HG02678 (cell line): ENCODE measurements at regions not wholly inside any gene's neighbourhood (a gene's known extent, or its start where the extent isn't known, plus 50 kb on each side); places are given as distances from the start of the nearest gene placed in this dataset.
A peak's percentile ranks its signal among the peaks of the same experiment; 100 is the strongest.

ENCODE experiments used
- ATAC-seq: cut with Tn5 transposase; IDR thresholded peaks from one replicate; pipeline ENCODE4 v1.9.1; 2021; ENCODE audit warnings: mild to moderate bottlenecking, moderate library complexity; ENCODE audit not compliant: unreplicated experiment

DNA sequence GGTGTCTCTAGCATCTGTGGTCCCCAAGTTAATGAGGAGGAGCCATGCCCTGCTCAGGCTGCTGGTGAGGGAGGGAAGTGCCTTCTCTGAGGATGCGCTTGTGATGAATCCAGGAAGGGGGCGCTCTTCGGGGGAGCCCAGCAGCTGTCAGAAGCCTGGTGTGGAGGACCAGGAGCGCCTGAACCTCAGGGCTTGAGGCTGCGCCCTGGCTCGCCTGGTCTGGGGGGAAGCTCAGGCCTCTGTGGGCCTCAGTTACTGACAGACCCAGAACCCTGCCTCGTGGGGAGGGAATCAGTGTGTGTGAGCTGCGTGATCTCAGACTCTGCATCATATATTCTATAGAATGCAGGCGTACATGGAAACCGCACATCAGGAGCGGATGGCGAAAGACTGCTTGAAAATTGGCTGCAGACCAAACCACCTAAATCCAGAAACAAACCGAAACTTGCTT, 126.1 kb downstream of the SEC14L1 start:
- ATAC-seq: no peak

DNA sequence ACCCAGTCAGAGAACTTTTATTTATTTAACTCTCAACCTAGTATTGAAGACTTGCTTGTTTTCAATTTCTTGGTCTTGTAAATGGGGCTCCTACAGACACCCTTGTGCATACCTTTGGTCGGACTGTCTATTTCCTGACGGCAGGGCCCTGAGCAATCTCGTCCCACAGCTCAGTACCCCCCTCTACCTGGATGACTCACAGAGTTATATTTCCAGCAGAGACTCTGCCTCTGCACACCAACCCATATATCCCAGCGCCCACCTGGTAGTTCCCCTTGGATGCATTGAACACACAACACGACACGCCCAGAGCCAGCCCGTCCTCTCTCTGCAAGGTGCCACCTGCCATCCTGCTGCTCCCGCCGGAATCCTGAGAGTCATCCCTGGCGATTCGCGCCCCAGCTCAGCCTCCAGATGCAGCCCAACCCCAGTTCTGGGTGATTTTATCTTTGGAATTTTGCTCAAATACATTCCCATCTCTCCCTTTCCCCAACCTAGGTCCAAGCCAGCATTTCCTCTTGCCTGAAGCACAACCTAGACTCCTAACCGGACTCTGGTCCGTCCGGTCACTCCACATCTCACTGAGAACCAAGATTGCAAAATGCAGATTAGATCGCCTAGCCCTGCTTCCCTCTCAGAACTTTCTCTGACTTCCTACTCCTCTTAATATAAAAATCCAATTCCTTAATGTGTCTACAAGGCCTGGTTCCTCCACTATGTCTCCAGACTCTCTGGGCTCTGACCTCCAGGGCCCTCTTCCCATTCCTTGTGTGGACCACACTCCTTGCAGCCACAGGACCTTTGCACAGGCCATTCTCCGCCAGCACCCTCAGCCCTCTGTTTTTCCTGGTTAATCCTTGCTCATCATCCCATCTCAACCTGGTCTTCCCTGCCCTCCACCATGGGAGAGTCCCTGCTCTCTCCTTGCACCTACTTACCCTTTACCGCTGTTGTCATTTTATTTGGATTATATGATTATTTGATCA, 129.2 kb downstream of the SEC14L1 start:
- ATAC-seq: no peak

DNA sequence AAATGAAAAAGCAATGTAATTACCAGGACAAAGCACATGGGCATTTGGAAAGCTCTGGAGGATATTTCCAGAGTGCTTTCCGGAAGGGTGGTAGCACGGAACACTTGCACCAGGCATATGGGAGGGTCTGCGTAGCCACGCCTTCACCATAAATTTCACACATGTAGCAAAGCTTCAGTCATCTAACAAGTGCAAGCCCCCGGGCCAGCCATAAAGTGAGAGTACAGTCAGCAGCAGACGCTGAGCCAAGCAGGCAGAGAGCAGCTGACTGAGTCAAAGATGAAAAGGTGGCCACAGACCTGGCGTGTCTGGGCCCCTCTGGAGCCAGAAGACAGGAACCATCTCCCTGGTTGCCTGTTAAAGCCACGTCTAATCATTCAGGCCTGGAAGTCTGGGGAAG, 130.6 kb downstream of the SEC14L1 start:
- ATAC-seq: no peak

DNA sequence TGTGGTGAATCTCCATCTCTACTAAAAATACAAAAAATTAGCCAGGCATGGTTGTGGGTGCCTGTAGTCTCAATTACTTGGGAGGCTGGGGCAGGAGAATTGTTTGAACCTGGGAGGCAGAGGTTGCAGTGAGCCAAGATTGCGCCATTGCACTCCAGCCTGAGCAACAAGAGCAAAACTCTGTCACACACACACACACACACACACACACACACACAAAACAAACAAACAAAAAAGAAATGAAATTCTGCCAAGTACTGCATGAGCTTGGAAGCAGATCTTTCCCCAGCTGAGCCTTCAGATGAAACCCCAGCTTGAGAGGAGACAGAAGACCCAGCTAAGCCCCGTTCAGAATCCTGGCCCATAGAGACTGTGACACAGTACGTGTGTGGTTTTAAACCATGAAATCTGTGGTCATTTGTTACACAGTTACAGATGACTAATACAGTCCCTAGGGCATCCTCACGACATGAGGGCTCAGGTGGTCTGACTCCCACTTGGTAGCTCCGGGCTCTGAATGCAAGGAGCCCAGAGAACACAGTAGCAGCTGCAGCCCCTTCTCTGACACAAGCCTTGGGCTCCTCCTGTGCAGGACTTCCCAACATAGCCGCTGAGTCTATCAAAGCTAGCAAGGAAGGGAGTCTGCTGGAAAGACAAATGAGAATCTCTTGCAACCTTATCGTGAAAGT, 132.8 kb downstream of the SEC14L1 start:
- ATAC-seq: no peak

DNA sequence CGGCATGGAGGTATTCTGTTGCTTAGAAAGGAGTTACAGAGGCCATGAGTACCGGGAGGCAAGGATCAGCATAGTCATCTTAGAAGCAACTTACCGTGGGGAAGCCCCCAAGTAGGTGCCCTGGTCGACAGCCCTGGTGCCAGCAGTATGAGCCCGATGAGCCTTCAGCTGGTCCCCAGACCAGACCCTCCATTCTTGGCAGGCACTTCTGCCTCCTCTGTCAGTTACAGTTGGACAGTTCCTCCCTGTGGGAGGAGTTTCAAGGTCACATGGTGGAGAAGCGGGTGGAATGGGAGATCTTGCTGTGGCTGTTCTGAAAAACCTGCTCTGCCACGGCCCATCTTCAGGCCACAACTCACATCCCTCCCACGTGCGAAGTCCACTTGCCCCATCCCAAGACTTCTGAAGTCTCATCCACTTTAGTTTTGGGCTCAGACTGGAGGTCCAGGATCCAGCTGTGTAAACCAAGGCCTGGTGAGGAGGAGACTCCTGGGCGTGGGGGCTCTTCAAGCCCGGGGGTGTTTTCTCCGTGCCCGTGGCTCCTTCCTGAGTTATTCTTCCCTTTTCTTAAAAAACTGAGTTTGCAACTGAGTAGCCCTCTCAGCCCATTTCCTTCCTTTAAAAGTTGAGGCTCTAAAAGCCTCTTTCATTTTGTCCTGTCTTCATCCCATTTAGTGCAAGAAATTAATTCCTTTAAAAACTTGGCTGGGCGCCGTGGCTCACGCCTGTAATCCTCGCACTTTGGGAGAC, 133.5 kb downstream of the SEC14L1 start:
- ATAC-seq: no peak

DNA sequence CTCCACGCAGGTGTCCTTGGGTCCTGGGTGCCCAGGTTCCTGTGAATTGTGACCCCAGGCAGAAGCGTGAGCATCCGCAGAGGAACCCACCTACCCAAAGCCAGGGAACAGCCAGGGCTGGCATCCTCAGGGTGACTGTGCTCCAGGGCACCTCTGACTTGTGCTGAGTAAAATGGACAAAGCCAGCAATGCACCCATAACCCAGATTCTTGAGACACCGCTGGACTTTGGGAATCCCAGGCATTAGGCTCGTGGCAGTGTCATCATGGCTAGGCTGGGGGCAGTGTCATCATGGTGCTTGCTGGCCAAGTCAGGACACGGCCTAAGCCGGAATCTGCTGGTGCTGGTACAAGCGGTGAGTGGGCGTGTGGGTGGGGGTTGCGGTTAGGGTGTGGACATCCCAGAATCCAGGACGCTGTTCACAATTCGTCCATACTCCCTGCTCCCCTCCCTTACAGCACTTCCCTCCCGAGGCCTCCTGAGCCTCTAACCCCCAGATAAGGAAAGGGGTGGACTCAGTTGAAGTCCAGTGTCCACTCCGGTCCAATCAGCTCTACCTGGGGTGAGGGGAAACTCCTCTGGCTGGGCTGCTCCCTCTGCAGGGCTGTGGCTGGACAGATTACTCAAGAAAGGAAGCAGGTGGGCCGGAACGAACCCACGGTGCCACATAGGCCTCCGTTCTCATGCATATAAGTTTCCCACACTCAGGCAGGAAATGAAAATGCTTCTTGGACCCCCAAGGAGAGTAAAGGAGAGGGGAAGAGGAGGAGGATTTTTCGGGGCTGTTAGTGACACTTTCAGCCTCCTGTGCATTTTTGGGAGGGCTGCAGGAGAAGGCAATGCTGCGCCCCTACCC, 138.9 kb downstream of the SEC14L1 start:
- ATAC-seq: no peak

DNA sequence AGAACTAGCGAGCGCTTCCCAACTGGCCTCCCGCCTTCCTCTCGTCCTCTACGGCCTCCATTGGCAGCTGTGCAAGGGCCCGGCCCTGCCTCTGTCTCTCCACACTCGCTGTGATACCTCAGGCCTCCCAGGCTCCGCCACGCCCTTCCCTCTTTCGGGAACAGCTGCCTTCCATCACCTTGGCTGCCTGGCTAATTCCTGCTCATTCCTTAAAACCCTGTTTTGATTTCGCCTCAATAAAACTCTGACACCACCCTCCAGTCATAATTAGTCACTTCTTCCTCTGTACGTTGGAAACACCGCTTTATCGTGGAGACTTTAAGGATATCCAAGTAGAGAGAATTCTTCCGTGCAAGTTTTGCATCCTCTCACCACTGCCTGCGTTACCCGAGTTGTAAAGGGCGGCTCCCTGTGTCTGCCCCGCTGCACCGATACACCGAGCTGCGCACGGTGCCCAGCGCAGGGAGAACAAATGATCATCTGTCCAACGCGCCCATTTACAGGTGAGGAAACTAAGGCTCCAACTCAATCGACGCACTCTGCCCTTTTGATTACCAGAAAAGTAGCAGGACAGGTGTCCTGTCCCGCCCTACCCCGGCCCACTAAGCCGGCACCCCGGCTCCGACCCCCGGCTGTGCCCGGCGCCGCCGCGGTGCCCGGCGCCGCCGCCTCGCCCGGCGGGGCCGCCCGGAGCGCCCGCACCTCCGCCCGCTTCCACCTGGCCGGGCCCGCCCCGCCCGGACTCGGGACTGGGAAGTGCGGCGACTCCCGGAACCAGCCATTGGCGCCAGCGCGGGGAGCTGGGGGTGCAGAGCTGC, 139.7 kb downstream of the SEC14L1 start:
- peak; percentile 7 for ATAC-seq

DNA sequence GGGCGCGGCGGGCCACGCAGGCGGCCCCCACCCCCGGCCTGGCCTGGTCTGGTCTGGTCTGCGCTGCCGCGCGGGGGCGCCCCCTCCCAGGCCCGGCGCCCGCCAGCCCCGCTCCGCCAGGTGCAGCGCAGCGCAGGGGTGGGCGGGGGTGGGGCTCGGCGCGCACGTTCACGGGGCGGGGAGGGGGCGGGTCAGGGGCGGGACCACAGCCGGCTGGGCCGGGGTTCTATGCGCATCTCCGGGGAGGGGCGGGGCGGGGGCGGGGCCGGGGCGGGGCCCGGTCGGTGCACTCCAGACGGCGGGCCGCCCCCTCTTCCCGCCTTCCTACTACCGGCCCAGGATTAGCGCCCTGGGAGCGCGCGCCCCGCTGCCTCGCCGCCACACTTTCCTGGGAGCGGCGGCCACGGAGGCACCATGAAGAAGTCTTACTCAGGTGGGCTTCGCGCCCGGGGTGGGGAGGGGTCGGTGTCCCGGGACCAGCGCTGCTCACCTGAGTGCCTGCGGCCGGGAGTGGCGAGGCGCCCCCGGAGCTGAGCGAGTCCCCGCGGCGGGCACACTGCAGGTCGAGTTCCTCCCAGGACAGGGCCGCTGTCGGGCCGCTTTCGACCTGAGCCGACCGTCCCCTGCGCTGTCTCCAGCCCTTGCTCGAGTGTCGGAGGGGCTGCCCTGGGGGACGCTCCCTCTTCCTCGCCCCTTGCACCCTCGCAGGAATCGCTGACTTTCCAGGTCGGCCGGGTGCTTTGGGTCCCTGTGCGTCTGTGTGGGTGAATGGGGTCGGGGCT, 140.5 kb downstream of the SEC14L1 start:
- ATAC-seq: peak; percentile 80

DNA sequence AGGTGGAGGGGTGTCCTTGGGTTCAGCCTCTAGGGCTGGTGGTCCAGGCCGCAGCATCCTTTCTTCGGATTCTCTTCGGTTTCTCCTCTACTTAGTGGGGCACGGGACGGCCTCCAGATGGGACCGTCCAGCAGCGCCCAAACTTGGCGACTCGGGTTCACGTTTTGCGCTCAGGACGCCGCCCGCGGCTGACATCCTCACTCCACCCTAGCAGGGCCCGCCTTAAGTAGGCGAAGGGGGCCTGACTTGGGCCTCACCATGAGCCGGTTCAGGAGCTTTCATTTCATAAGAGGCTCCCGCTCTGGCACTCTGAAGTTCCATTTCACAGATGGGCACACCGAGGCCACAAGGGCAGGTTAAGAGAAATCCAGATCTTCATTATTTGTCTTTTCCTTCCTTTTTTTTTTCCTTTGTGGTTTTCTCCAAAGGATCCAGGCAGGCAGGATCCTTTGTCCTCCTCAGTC, 141.2 kb downstream of the SEC14L1 start:
- ATAC-seq: no peak

DNA sequence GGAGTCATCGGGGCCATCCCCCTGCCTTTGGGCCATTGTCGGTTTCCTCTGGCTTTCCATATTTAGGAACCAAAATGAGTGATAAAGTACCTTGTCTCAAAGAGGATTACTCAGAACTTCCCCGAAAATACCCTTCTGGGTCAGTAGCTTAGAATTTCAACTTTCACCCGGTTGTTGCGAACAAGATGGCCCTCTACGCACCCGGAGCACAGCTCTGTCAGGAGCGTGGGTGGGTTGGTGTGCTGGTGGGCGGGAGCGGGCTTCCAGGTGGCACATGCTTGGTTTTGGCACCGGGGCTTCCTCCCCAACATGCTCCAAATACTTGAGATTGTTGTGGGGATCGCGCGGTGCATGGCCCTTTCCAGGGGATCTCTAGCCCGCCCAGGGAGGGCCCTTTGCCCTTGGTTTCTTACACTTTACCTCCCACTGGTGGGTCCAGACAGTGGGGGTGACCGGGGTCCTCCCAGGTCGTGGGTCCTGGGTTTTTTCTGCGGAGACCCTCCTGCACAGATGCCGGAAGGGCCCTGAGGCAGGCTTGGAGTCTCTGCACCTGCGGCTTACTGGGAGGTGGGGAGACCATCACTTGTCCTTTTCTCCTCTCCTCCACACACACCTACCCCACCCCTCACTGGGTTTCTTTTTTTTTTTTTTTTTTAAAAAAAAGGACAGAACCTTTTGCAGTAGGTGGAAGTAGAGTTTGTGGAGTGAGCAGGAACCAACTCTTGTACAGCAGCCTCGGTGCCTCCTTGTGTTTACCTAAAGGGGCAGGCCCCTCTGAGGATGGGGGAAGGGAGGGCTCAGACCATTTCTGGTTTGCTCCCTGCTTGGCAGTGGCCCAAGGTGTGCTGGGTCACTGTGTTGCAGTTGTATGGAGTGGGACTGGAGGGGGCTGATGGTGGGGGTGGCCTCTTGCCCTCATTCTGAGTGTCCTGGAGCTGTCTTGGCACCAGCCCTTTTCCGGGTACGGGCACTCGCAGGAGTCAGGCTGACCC, 142.1 kb downstream of the SEC14L1 start:
- no peak for ATAC-seq

DNA sequence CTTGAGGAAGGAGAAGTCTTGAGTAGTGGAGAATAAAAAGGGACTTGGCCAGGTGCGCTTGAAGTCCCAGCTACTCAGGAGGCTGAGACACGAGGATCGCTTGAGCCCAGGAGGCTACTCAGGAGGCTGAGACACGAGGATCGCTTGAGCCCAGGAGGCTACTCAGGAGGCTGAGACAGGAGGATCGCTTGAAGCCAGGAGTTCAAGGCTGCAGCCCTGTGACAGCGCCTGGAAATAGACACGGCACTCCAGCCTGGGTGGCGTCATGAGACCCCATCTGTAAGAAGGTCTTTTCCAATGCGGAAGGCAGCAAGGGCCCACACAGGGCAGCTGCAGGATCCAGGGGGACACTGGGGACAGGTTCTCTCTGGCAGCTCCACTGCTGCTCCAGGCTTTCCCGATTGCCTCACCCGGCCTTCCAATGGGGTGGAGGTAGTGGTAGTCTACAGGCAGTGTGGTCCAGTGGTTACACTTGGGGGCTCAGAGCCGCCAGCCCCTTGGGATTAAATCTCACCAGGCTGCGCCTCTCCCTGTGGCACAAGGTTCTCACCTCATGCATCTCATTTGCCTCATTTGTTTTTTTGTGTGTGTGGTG, 143.4 kb downstream of the SEC14L1 start:
- ATAC-seq: no peak

DNA sequence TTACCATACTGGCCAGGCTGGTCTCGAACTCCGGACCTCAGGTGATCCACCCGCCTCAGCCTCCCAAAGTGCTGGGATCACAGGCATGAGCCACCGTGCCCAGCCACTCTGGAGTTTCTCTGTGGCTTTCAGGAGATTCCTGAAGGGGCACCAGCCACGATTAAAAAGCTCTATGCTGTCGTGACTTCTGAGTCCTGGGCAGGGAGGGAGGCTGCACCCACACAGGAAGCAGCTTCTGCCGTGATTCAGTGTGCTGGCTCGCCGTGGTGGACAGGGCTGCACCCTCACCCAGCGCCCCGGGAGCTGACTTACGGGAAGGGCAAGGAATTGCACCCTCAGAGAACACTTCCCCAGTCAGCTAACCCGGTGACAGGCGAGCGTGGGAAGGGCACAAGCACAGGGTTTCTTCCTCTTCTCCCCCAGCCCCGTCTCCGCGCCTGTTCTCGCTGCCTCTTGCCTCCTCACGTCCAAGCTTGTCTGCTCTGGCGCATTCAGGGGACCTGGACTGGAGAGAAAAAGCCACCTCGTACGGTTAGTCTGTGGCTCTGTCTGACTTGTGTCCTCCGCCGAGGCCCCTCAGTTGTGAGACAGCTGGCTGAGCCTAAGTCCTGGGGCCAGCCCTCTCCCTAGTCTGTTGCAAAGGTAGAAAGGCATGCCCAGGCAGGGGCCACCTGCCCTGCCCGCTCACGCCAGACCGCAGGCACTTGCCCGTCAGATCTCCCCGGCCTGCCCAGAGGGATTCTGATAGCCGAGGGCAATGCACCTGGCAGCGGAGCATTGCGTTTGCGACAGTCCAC, 145.0 kb downstream of the SEC14L1 start:
- no peak for ATAC-seq

DNA sequence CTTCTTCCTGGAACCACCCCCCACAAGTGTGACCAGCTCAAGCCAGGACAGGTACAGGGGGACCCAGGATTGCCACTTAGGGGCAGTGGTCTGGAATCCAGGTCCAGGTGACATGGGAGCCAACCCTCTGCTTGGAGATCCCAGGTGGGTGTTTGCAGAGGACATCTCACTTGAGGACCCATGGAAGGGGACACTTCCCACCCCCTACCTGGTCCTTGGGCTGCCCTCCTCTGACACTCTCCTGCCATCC, 145.5 kb downstream of the SEC14L1 start:
- no peak for ATAC-seq

DNA sequence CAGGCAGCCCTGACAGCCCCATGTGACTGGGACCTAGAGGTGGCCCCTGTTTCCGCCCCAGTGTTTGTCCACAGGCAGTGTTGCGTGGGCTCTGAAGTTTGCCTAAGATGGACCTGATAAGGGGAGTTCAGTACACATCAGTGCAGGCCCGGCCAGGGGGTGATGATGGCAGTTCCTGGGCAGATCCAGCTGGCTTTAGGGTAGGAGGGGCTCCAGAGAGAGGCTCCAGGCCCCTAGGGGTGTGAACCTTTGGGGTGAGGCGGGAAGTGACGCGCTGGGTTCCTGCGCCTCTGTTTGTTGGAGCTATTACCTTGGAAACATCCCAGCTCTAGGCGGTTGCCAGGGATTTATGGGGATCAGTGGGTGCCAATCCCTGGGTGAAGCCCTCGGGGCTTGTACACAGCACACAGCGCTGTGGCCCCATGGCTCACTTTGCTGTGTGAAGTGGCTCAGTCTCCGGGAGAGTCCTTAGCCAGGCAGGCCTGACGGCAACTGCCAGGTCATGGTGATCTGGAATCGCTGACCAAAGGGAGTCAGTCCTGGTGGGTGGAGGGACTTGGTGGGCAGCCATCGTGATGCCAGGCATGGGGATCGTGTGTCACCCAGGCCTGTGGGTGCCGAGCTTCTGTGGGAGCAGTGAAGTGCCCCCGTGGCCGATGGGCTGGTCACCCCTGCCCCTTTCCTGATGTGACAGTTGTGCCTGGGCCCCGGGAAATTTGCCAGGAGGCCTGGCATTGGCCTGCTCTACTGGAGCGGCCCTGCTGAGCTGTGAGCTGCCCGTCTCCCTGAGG, 146.1 kb downstream of the SEC14L1 start:
- no peak for ATAC-seq

DNA sequence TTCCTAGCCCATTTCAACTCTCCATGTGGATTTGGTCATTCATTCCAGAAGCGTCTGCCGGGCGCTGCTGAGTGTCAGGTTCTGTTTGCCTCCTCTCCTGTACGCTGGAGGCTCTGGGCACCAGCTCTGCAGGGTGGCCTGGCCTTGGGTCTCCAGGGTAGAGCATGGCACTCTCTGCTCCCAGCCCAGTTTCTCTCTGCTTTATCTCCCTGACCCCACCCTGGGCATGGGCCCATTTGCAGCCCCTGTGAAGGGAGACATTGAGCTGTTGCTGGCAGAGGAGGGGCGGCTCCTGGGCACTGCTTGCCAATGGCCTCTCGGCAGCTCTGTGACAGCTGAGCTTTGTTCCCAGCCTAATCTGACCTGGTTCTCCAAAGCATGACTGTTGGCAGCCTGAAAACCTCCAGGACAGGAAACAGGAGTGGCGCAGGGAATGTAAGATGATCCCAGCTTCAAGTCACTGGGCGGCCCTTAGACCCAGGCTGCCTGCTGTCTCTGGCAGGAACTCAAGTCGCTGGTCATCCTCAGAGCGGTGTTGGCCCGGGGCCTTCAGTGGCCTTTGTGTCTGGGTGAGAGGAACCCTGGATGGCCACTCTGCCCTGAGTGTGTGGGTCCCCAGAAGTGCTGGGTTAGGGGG, 146.8 kb downstream of the SEC14L1 start:
- ATAC-seq: no peak
